Ovary (tissue), 7 donors: ENCODE measurements at regions not wholly inside any gene's neighbourhood (a gene's known extent, or its start where the extent isn't known, plus 50 kb on each side); places are given as distances from the start of the nearest gene placed in this dataset.

Experiments used
- DNase-seq, 5 donors: peaks; one replicate each; pipeline ENCODE4 v3.0.0-alpha.2; 2019 to 2020
- H3K27ac ChIP-seq, 2 donors: fragments of 200-600 bp; one replicate each; pipeline versions ENCODE4 v1.5.1 to v1.8.0; 2019 to 2022
- H3K27me3 ChIP-seq: fragments of 200-600 bp; one replicate; pipeline ENCODE4 v1.8.0; 2022
- H3K36me3 ChIP-seq: fragments of 200-600 bp; sonication (generic); one replicate; pipeline ENCODE4 v1.5.1; 2019
- H3K4me1 ChIP-seq: one replicate; pipeline ENCODE4 v1.8.1; 2013; ENCODE audit warnings: mild to moderate bottlenecking, moderate library complexity; ENCODE audit not compliant: insufficient read depth
- H3K4me3 ChIP-seq: fragments of 200-600 bp; sonication (generic); one replicate; pipeline ENCODE4 v1.5.1; 2017
- H3K9me3 ChIP-seq, 2 donors: fragments of 200-600 bp in 1 of 2; sonication (generic) in 1 of 2; one replicate each; pipeline versions ENCODE4 v1.5.1 to v1.8.1; 2013 to 2019; ENCODE audit warnings: mild to moderate bottlenecking in 1 of 2, moderate library complexity in 1 of 2
- EP300 ChIP-seq: sonication (generic); formaldehyde crosslinking; IDR thresholded peaks from one replicate; pipeline ENCODE4 v1.6.1; 2017; ENCODE audit warnings: antibody characterized with exemption
- POLR2A ChIP-seq: fragments of 450-650 bp; IDR thresholded peaks from one replicate; pipeline ENCODE4 v1.6.1; 2017; ENCODE audit warnings: antibody characterized with exemption, mild to moderate bottlenecking, moderate library complexity
- WGBS, 3 donors: extraction: QIAGEN DNeasy Blood & Tissue Kit in 1 of 3; methylation state at CpG; one replicate each; pipeline versions ENCODE4 v1.1.5 to v1.1.7; 2013 to 2017; 5-methylcytosine and 5-hydroxymethylcytosine counted together
- intact Hi-C, 4 donors: fragments of 100-400 bp; cut with DNase I; formaldehyde crosslinking; loops; one replicate each; pipeline versions ENCODE4 v1.11.0 to v1.15.1; 2022 to 2023
- TF ChIP-seq, protein P1 (sequence below), 3 donors: fragments of 450-650 bp in 2 of 3; fragments of 200-600 bp in 1 of 3; IDR thresholded peaks; one replicate each; pipeline versions ENCODE4 v1.5.1 to v1.8.0; 2016 to 2022; ENCODE audit warnings: antibody characterized with exemption in 3 of 3, mild to moderate bottlenecking in 1 of 3
- donor health status: DM: no; HTN: no; CAD: no; lungs with moderate emphysema.
- donor health status: DM: no; HTN: no; CAD: no.
- donor health status: Bipolar disorder and iron deficiency.
- donor health status: DM: no; HTN: no; CAD: no.
- donor health status: DM: yes; HTN: yes; CAD: no.

DNA sequence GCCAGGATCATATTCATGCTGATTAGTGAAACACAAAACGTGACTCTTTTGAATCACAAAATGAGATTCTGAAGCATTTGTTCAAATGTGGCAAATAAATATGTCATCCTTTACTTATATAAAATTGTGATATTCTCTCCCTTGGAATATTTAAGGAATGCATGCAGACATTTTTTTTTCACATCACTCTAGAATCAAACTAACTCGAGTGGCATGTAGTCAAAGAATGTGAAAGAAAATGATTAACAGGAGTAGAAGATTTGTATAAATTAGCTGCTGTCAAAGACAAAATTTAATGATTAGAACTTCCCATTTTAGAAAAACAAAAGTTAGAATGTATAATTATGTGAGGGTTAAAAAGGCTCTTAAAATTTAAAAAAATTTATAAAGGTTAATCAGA is 721.0 kb upstream of the FAM98A start:
- no peaks in the 10 kb centered on the region for H3K9me3 ChIP-seq
- WGBS, 3 donors: 86 to 92% (median 89%) methylated on average over 2 of the region's 2 CpGs
- no peak overlapping the region for H3K27ac ChIP-seq
- no peak for DNase-seq
- no peaks in the 10 kb centered on the region for H3K36me3 ChIP-seq
- intact Hi-C loops: no loop called here
- no peak for TF ChIP-seq EP300
- TF ChIP-seq, protein P1, sequence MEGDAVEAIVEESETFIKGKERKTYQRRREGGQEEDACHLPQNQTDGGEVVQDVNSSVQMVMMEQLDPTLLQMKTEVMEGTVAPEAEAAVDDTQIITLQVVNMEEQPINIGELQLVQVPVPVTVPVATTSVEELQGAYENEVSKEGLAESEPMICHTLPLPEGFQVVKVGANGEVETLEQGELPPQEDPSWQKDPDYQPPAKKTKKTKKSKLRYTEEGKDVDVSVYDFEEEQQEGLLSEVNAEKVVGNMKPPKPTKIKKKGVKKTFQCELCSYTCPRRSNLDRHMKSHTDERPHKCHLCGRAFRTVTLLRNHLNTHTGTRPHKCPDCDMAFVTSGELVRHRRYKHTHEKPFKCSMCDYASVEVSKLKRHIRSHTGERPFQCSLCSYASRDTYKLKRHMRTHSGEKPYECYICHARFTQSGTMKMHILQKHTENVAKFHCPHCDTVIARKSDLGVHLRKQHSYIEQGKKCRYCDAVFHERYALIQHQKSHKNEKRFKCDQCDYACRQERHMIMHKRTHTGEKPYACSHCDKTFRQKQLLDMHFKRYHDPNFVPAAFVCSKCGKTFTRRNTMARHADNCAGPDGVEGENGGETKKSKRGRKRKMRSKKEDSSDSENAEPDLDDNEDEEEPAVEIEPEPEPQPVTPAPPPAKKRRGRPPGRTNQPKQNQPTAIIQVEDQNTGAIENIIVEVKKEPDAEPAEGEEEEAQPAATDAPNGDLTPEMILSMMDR (IDR thresholded peaks at IDR 0.05): no peak
- no peaks in the 10 kb centered on the region for H3K27me3 ChIP-seq
- no peak overlapping the region for H3K4me3 ChIP-seq
- no peaks in the 10 kb centered on the region for H3K4me1 ChIP-seq

DNA sequence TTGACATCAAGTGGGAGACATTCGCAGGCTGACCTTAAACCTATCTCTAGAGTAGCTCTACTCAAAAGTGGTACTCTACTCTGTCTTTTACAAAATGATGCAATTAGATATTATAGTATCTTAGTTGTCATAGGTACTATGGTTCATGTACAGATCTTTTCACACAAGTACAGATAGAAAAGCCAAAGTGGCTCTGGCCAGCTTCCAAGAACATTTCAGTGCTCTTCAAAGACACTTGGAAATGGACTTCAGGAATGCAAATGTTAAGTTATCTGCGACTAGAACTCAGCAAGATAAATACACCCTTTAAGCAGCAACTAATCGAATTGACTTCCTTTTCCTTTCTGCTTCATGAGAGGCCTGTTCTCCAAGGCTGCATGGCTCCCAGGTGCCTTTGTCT is 718.7 kb upstream of the FAM98A start:
- DNase-seq: no peak
- H3K27ac ChIP-seq: no peak overlapping the region
- 54 to 59% (median 57%) methylated on average over 3 of the region's 3 CpGs for WGBS, 3 donors
- H3K27me3 ChIP-seq: no peaks in the 10 kb centered on the region
- H3K9me3 ChIP-seq: no peaks in the 10 kb centered on the region
- TF ChIP-seq, protein P1 (IDR thresholded peaks at IDR 0.05): no peak
- TF ChIP-seq POLR2A (no peak), EP300 (no peak)
- H3K36me3 ChIP-seq: no peaks in the 10 kb centered on the region
- intact Hi-C loops: no loop called here
- H3K4me1 ChIP-seq: no peaks in the 10 kb centered on the region
- no peak overlapping the region for H3K4me3 ChIP-seq

GRCh38 chr2:34316788-34317187 is 717.7 kb upstream of the FAM98A start:
- Histone ChIP-seq H3K9me3 (no peaks in the 10 kb centered on the region), H3K27me3 (no peaks in the 10 kb centered on the region), H3K36me3 (no peaks in the 10 kb centered on the region), H3K27ac (no peak overlapping the region), H3K4me1 (no peaks in the 10 kb centered on the region), H3K4me3 (no peak overlapping the region)
- intact Hi-C loops: no loop called here
- WGBS, 3 donors: 90 to 95% (median 93%) methylated on average over 1 of the region's 1 CpG
- TF ChIP-seq, protein P1 (IDR thresholded peaks at IDR 0.05): no peak
- TF ChIP-seq POLR2A (no peak), EP300 (no peak)
- no peak for DNase-seq

GRCh38 chr2:34311816-34312215 is 712.7 kb upstream of the FAM98A start:
- Histone ChIP-seq H3K4me1 (no peaks in the 10 kb centered on the region), H3K9me3 (no peaks in the 10 kb centered on the region), H3K27ac (no peak overlapping the region), H3K36me3 (no peaks in the 10 kb centered on the region), H3K4me3 (no peak overlapping the region), H3K27me3 (no peaks in the 10 kb centered on the region)
- intact Hi-C loops: no loop called here
- TF ChIP-seq EP300 (no peak), POLR2A (no peak)
- no peak for DNase-seq
- WGBS, 3 donors: 0 to 48% (median 31%) methylated on average over 1 of the region's 1 CpG

DNA sequence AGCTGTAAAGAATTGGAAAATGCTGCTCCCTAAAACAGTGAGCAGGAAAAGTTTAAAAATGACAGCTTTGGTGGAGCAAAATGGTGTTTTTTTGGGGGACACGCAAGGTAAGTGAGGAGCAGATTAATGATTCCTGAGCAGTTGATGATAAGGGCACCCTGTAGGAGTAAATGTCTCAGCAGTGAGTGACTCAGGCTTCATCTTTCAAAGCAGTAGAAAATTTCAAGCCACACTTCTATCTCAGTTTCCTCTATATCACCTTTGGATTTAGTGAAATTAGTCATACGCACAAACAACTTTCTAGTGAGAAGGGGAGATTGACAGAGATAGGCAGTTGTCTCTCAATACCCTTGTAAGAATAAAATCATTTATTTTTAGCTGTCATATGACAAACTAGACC is 709.0 kb upstream of the FAM98A start:
- H3K4me1 ChIP-seq: no peaks in the 10 kb centered on the region
- no peak overlapping the region for H3K27ac ChIP-seq
- intact Hi-C loops: no loop called here
- H3K27me3 ChIP-seq: no peaks in the 10 kb centered on the region
- H3K4me3 ChIP-seq: no peak overlapping the region
- DNase-seq: no peak
- no peaks in the 10 kb centered on the region for H3K36me3 ChIP-seq
- WGBS, 3 donors: 97 to 99% (median 97%) methylated on average over 2 of the region's 2 CpGs
- no peak for TF ChIP-seq EP300
- TF ChIP-seq, protein P1 (IDR thresholded peaks at IDR 0.05): no peak
- no peak for TF ChIP-seq POLR2A
- H3K9me3 ChIP-seq: no peaks in the 10 kb centered on the region
